Fibroblast of pulmonary artery (primary cell): ENCODE measurements at regions not wholly inside any gene's neighbourhood (a gene's known extent, or its start where the extent isn't known, plus 50 kb on each side); places are given as distances from the start of the nearest gene placed in this dataset.

Experiments used
- DNase-seq: peaks from one replicate; pipeline ENCODE4 v3.0.0-alpha.2; 2010; ENCODE audit warnings: low read depth
- H3K4me3 ChIP-seq: replicated peaks from 2 replicates; pipeline ENCODE4 v1.5.1; 2011; ENCODE audit warnings: low read depth, mild to moderate bottlenecking, control low read depth, low read length, moderate library complexity
- TF ChIP-seq, protein P1 (sequence below): IDR thresholded peaks from 2 replicates; pipeline ENCODE4 v1.5.1; 2011; ENCODE audit warnings: mild to moderate bottlenecking, control low read depth, low read length, inconsistent platforms; ENCODE audit errors: missing control alignments

DNA sequence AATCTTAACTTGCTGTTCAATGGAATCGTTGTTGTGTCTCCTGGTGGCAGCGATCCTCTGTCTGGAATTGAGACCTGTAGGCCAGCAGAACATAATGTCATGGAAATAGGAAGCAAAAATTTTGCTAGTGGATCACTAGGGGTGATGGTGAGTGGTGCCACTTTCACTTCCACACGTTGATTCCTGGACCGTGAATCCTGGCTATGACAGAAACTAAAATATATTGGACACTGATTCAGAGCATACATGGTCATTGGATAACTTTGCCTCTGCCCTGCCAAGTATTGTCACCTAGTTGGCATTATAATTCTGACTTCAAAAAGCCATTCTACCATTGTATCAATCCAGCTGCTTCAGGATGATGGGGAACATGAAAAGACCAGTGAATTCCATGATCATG lies 353.2 kb downstream of the IRX1 start:
- no peak overlapping the region for H3K4me3 ChIP-seq
- TF ChIP-seq, protein P1, sequence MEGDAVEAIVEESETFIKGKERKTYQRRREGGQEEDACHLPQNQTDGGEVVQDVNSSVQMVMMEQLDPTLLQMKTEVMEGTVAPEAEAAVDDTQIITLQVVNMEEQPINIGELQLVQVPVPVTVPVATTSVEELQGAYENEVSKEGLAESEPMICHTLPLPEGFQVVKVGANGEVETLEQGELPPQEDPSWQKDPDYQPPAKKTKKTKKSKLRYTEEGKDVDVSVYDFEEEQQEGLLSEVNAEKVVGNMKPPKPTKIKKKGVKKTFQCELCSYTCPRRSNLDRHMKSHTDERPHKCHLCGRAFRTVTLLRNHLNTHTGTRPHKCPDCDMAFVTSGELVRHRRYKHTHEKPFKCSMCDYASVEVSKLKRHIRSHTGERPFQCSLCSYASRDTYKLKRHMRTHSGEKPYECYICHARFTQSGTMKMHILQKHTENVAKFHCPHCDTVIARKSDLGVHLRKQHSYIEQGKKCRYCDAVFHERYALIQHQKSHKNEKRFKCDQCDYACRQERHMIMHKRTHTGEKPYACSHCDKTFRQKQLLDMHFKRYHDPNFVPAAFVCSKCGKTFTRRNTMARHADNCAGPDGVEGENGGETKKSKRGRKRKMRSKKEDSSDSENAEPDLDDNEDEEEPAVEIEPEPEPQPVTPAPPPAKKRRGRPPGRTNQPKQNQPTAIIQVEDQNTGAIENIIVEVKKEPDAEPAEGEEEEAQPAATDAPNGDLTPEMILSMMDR, result no peak

DNA sequence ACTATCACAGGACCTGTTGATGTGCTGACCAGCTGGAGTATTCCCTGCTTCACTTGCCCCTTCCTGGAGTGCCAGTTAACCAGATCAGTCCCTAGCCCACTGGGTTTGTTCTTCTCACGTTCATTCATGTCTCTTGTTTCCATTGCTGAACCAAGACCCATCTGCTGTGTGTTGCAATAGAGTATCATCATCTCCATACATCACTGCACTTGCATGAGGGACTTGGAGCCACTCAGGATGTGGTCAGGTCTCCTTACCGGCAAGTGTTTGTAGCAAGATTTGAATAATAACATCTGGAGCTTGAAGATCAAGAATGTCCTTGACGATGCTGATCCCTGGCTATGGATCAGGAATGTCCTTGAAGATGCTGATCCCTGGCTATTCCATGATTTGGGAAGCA lies 358.6 kb downstream of the IRX1 start:
- DNase-seq, result no peak
- TF ChIP-seq, protein P1, result no peak

More for the DNA sequence above, 353.2 kb downstream of the IRX1 start:
- no peak for DNase-seq

GRCh38 chr5:3954633-3955032 lies 359.0 kb downstream of the IRX1 start:
- H3K4me3 ChIP-seq, result no peak overlapping the region
- TF ChIP-seq, protein P1, result no peak
- DNase-seq, result no peak

More for the DNA sequence above, 358.6 kb downstream of the IRX1 start:
- no peak overlapping the region for H3K4me3 ChIP-seq

DNA sequence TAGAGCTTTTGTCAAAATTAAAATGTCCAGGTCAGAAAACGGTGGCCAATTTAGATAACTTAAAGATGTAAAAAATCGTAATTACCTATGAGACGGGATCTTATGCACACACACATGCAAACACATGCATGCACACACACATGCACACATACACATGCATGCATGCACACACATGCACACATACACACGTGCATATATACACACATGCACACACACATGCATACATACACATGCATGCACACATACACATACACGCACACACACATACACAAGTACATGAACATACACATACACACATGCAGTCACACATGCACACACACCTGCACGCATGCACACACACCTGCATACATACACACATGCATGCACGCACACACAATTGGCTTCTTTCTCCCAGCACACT lies 362.0 kb downstream of the IRX1 start:
- H3K4me3 ChIP-seq, result no peak overlapping the region
- no peak for DNase-seq
- TF ChIP-seq, protein P1, result no peak

DNA sequence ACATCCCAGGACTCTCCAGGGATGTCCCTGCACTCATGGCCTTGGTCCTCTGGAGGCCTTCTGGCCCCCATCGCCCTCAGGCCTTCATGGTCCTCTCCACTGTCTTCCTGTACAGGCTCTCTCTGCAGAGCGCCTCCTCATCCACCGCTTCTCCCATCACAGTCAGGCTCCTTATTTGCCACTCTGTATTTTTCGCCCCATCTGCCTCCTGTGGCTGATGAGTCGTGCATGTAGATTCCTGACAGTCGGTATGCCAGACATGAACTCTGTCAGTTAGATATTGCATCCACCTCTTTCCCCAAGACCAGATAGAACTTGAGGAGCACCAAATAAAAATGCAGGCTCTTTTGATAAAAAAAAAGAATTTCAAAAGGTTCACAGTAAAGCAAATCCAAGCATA lies 362.8 kb downstream of the IRX1 start:
- H3K4me3 ChIP-seq, result no peak overlapping the region
- TF ChIP-seq, protein P1, result no peak
- DNase-seq, result no peak

- DNase-seq, result no peak
- TF ChIP-seq, protein P1, result no peak
- H3K4me3 ChIP-seq, result no peak overlapping the region
These were observed 366.5 kb downstream of the IRX1 start for GRCh38 chr5:3962113-3962512.

- TF ChIP-seq, protein P1, result no peak
- DNase-seq, result no peak
- H3K4me3 ChIP-seq, result no peak overlapping the region
These were observed 368.0 kb downstream of the IRX1 start for GRCh38 chr5:3963652-3964051.
